H1 (cell line): ENCODE measurements at regions not wholly inside any gene's neighbourhood (a gene's known extent, or its start where the extent isn't known, plus 50 kb on each side); places are given as distances from the start of the nearest gene placed in this dataset.

ENCODE experiments used
- CTCF ChIA-PET: fragments of 300-600 bp; sonication (Branson Sonifier 250); formaldehyde crosslinking; loops from one replicate; lab custom pipeline; 2021; ENCODE audit not compliant: partially characterized antibody; lab: Charles Lee
- POLR2A ChIA-PET: fragments of 300-600 bp; sonication (Branson Sonifier 250); formaldehyde crosslinking; loops from one replicate; lab custom pipeline; 2021; ENCODE audit warnings: inconsistent platforms; ENCODE audit not compliant: partially characterized antibody; lab: Charles Lee
- DNase-seq, 2 experiments: peaks; one replicate each; pipeline versions ENCODE4 v3.0.0 to v3.0.0-alpha.2; 2010 to 2022; ENCODE audit warnings: low spot score in 2 of 2, low read depth in 1 of 2, mixed read lengths in 1 of 2
- FAIRE-seq: peaks from 2 replicates; lab custom pipeline; 2011; peaks lifted over from hg19 to GRCh38; lab: Jason Lieb, UNC
- H2AFZ ChIP-seq: 2 replicates; pipeline ENCODE4 v1.8.1; 2012; ENCODE audit warnings: low read length, inconsistent platforms
- H2AK5ac ChIP-seq: 2 replicates; pipeline ENCODE4 v1.6.1; 2013; ENCODE audit warnings: low read depth, low read length
- H2BK120ac ChIP-seq: replicated peaks from 2 replicates; pipeline ENCODE3; 2013; ENCODE audit warnings: low read depth, low read length, inconsistent platforms
- H2BK12ac ChIP-seq: 2 replicates; pipeline ENCODE4 v1.6.1; 2013; ENCODE audit warnings: low read depth, low read length
- H2BK15ac ChIP-seq: 2 replicates; pipeline ENCODE4 v1.6.1; 2013; ENCODE audit warnings: low read length
- H2BK20ac ChIP-seq: 2 replicates; pipeline ENCODE4 v1.6.1; 2013; ENCODE audit warnings: low read length
- H2BK5ac ChIP-seq: 2 replicates; pipeline ENCODE4 v1.6.1; 2013; ENCODE audit warnings: low read depth, low read length
- H3K14ac ChIP-seq: 2 replicates; pipeline ENCODE4 v1.6.1; 2013; ENCODE audit warnings: inconsistent platforms; ENCODE audit not compliant: insufficient read length
- H3K18ac ChIP-seq: 2 replicates; pipeline ENCODE4 v1.6.1; 2013; ENCODE audit warnings: low read length; ENCODE audit errors: extremely low read depth
- H3K23ac ChIP-seq: 2 replicates; pipeline ENCODE4 v1.6.1; 2013; ENCODE audit warnings: inconsistent platforms; ENCODE audit not compliant: insufficient read length
- H3K23me2 ChIP-seq: 2 replicates; pipeline ENCODE4 v1.6.1; 2013; ENCODE audit warnings: low read depth, low read length
- H3K27ac ChIP-seq: 2 replicates; pipeline ENCODE4 v1.6.1; 2011; ENCODE audit warnings: low read depth, low read length, inconsistent platforms
- H3K27me3 ChIP-seq, 4 experiments: replicated peaks in 1 of 4; 1 replicate in 1 of 4; 2 replicates in 3 of 4; pipeline versions ENCODE4 v1.6.1 to v1.8.1; 2011 to 2013; ENCODE audit warnings: low read length in 3 of 4, mild to moderate bottlenecking in 3 of 4, inconsistent platforms in 2 of 4, mixed read lengths in 2 of 4, moderate library complexity in 1 of 4; ENCODE audit not compliant: control insufficient read depth in 3 of 4, insufficient read depth in 3 of 4; ENCODE audit errors: extremely low read depth in 1 of 4
- H3K36me3 ChIP-seq, 4 experiments: 2 replicates each; pipeline versions ENCODE4 v1.6.1 to v1.8.1; 2011 to 2013; ENCODE audit warnings: mild to moderate bottlenecking in 4 of 4, low read length in 3 of 4, moderate library complexity in 2 of 4, control low read depth in 1 of 4, inconsistent platforms in 1 of 4; ENCODE audit not compliant: insufficient read depth in 4 of 4, control insufficient read depth in 2 of 4
- H3K4ac ChIP-seq: replicated peaks from 2 replicates; pipeline ENCODE3; 2013; ENCODE audit warnings: low read length, low read depth, mixed read lengths, inconsistent platforms; ENCODE audit not compliant: insufficient read length
- H3K4me1 ChIP-seq, 4 experiments: replicated peaks in 1 of 4; 1 replicate in 1 of 4; 2 replicates in 3 of 4; pipeline versions ENCODE4 v1.6.1 to v1.8.1; 2011 to 2013; ENCODE audit warnings: low read length in 3 of 4, inconsistent platforms in 2 of 4, mixed read lengths in 1 of 4; ENCODE audit not compliant: insufficient read depth in 4 of 4, control insufficient read depth in 3 of 4
- H3K4me2 ChIP-seq, 2 experiments: 2 replicates each; pipeline versions ENCODE4 v1.6.1 to v1.8.1; 2011 to 2013; ENCODE audit warnings: low read depth in 2 of 2, low read length in 2 of 2, control low read depth in 1 of 2, inconsistent platforms in 1 of 2, mild to moderate bottlenecking in 1 of 2; ENCODE audit not compliant: insufficient read depth in 1 of 2
- H3K4me3 ChIP-seq, 4 experiments: fragments of 200-600, 300-600 bp in 1 of 4; sonication (generic), shearing (Covaris generic), sonication (Bioruptor Twin) in 1 of 4; 2 replicates each; pipeline versions ENCODE4 v1.5.1 to v1.8.1; 2011 to 2016; ENCODE audit warnings: low read length in 4 of 4, low read depth in 3 of 4, control low read depth in 2 of 4, inconsistent platforms in 2 of 4, mild to moderate bottlenecking in 2 of 4, mixed read lengths in 1 of 4, moderate library complexity in 1 of 4; ENCODE audit not compliant: insufficient read depth in 2 of 4; ENCODE audit errors: extremely low read depth in 1 of 4
- H3K56ac ChIP-seq: replicated peaks from 2 replicates; pipeline ENCODE3; 2013; ENCODE audit warnings: low read depth, mild to moderate bottlenecking, mixed read lengths, low read length, inconsistent platforms; ENCODE audit not compliant: insufficient read length
- H3K79me1 ChIP-seq: 2 replicates; pipeline ENCODE4 v1.6.1; 2013; ENCODE audit warnings: low read depth, low read length, control low read depth
- H3K79me2 ChIP-seq, 2 experiments: 2 replicates each; pipeline versions ENCODE4 v1.6.1 to v1.8.1; 2012 to 2013; ENCODE audit warnings: low read length in 2 of 2, mild to moderate bottlenecking in 2 of 2, inconsistent platforms in 1 of 2; ENCODE audit not compliant: insufficient read depth in 2 of 2, control insufficient read depth in 1 of 2
- H3K9ac ChIP-seq, 4 experiments: replicated peaks in 1 of 4; 1 replicate in 1 of 4; 2 replicates in 3 of 4; pipeline versions ENCODE4 v1.6.1 to v1.8.1; 2011 to 2013; ENCODE audit warnings: low read depth in 3 of 4, low read length in 3 of 4, control low read depth in 2 of 4, mild to moderate bottlenecking in 2 of 4, moderate library complexity in 2 of 4, inconsistent platforms in 1 of 4; ENCODE audit errors: extremely low read depth in 1 of 4
- H3K9me3 ChIP-seq, 2 experiments: 2 replicates each; pipeline versions ENCODE4 v1.6.1 to v1.8.1; 2012 to 2013; ENCODE audit warnings: mild to moderate bottlenecking in 2 of 2, moderate library complexity in 2 of 2, control low read depth in 1 of 2, inconsistent platforms in 1 of 2, low read depth in 1 of 2, low read length in 1 of 2, mixed read lengths in 1 of 2; ENCODE audit not compliant: insufficient read depth in 2 of 2
- H4K20me1 ChIP-seq, 2 experiments: replicated peaks in 1 of 2; 2 replicates each; pipeline versions ENCODE3 to v1.8.1; 2011 to 2013; ENCODE audit warnings: inconsistent platforms in 2 of 2, low read length in 2 of 2, mild to moderate bottlenecking in 1 of 2; ENCODE audit not compliant: insufficient read depth in 2 of 2, control insufficient read depth in 1 of 2
- H4K5ac ChIP-seq: 2 replicates; pipeline ENCODE4 v1.6.1; 2013; ENCODE audit warnings: low read length, low read depth, mixed read lengths, inconsistent platforms; ENCODE audit not compliant: insufficient read length
- H4K8ac ChIP-seq: 2 replicates; pipeline ENCODE4 v1.8.0; 2013; ENCODE audit warnings: mild to moderate bottlenecking, moderate library complexity, low read length, inconsistent platforms; ENCODE audit not compliant: insufficient read depth; ENCODE audit errors: extremely low read depth
- H4K91ac ChIP-seq: replicated peaks from 2 replicates; pipeline ENCODE3; 2013; ENCODE audit warnings: low read length, mixed read lengths, inconsistent platforms; ENCODE audit not compliant: insufficient read length
- BRCA1 ChIP-seq: IDR thresholded peaks from 2 replicates; pipeline ENCODE4 v1.6.1; 2012; ENCODE audit warnings: low read depth, low read length, improper control_type of control experiment
- CBX8 ChIP-seq: fragments of 300-800, 300-1000 bp; sonication (generic); IDR thresholded peaks from 2 replicates; pipeline ENCODE4 v1.7.1; 2016; ENCODE audit warnings: low read depth, low read length, borderline replicate concordance
- CHD2 ChIP-seq: IDR thresholded peaks from 2 replicates; pipeline ENCODE4 v1.6.1; 2012; ENCODE audit warnings: low read length, improper control_type of control experiment
- CTCF ChIP-seq, 3 experiments: IDR thresholded peaks; 1 replicate in 2 of 3; 2 replicates in 1 of 3; pipeline versions ENCODE4 v1.5.1 to v1.6.1; 2011; ENCODE audit warnings: low read length in 3 of 3, mild to moderate bottlenecking in 3 of 3, inconsistent platforms in 2 of 3, low read depth in 1 of 3, moderate library complexity in 1 of 3; ENCODE audit not compliant: insufficient read depth in 1 of 3; ENCODE audit errors: control extremely low read depth in 1 of 3
- HDAC2 ChIP-seq, 2 experiments: fragments of 300-600 bp in 1 of 2; sonication (generic) in 1 of 2; IDR thresholded peaks; 2 replicates each; pipeline ENCODE4 v1.6.1; 2011 to 2012; ENCODE audit warnings: low read depth in 2 of 2, low read length in 2 of 2, mild to moderate bottlenecking in 2 of 2, moderate library complexity in 2 of 2, borderline replicate concordance in 1 of 2, inconsistent platforms in 1 of 2
- JUN ChIP-seq: IDR thresholded peaks from 2 replicates; pipeline ENCODE4 v1.6.1; 2011; ENCODE audit warnings: low read depth, mild to moderate bottlenecking, improper control_type of control experiment, low read length
- NRF1 ChIP-seq: IDR thresholded peaks from 2 replicates; pipeline ENCODE4 v1.6.1; 2011; ENCODE audit warnings: mild to moderate bottlenecking, low read depth, low read length, improper control_type of control experiment
- POLR2AphosphoS5 ChIP-seq: IDR thresholded peaks from 2 replicates; pipeline ENCODE4 v1.6.1; 2011; ENCODE audit warnings: low read depth, low read length
- SIRT6 ChIP-seq: IDR thresholded peaks from one replicate; pipeline ENCODE4 v1.7.1; 2012; ENCODE audit warnings: low read length, inconsistent platforms
- SP1 ChIP-seq: IDR thresholded peaks from 2 replicates; pipeline ENCODE4 v1.6.1; 2011; ENCODE audit warnings: low read depth, low read length
- USF2 ChIP-seq: IDR thresholded peaks from 2 replicates; pipeline ENCODE4 v1.6.1; 2011; ENCODE audit warnings: low read length, improper control_type of control experiment
- ZNF274 ChIP-seq: IDR thresholded peaks from 2 replicates; pipeline ENCODE4 v1.7.0; 2012; ENCODE audit warnings: low read length, borderline replicate concordance; ENCODE audit errors: extremely low read depth
- WGBS, 2 experiments: shearing (Covaris generic) in 1 of 2; methylation state at CpG; one replicate each; pipeline versions ENCODE4 v1.1.6 to v1.1.7; 2013 to 2015; ENCODE audit warnings: low lambda C conversion rate in 2 of 2, mixed read lengths in 2 of 2, inconsistent platforms in 1 of 2, low coverage in 1 of 2, missing lambda C conversion rate in 1 of 2; ENCODE audit not compliant: insufficient replicate concordance in 2 of 2, insufficient coverage in 1 of 2, insufficient read length in 1 of 2; ENCODE audit errors: extremely low coverage in 1 of 2, missing lambda C conversion rate in 1 of 2; 5-methylcytosine and 5-hydroxymethylcytosine counted together

- no peak overlapping the region for H2BK120ac ChIP-seq
- H4K20me1 ChIP-seq: no peaks in the 10 kb centered on the region
- no peak overlapping the region for H2BK12ac ChIP-seq
- H3K79me2 ChIP-seq: no peaks in the 10 kb centered on the region
- no peak overlapping the region for H3K56ac ChIP-seq
- POLR2A ChIA-PET: no interaction called here
- H3K18ac ChIP-seq: no peak overlapping the region
- no peaks in the 10 kb centered on the region for H3K36me3 ChIP-seq
- no peak overlapping the region for H3K23ac ChIP-seq
- H2BK15ac ChIP-seq: no peak overlapping the region
- CTCF ChIA-PET: no interaction called here
- H3K4ac ChIP-seq: no peak overlapping the region
- H2BK20ac ChIP-seq: no peak overlapping the region
- no peak overlapping the region for H4K5ac ChIP-seq
- DNase-seq (no peak), FAIRE-seq (no peak)
- no peak overlapping the region for H3K27ac ChIP-seq
- no peak overlapping the region for H3K4me3 ChIP-seq
- no peak overlapping the region for H4K8ac ChIP-seq
- no peak overlapping the region for H2AK5ac ChIP-seq
- no peaks in the 10 kb centered on the region for H3K9me3 ChIP-seq
- no peak overlapping the region; the same call in 1 of the 2 replicates for H2AFZ ChIP-seq
- no peaks in the 10 kb centered on the region for H3K4me1 ChIP-seq
- H3K23me2 ChIP-seq: no peaks in the 10 kb centered on the region
- H3K9ac ChIP-seq: no peak overlapping the region
- H2BK5ac ChIP-seq: no peak overlapping the region
- H3K14ac ChIP-seq: no peak overlapping the region
- 35% methylated on average over 1 of the region's 1 CpG; no CpG with 5 or more reads in 1 of the 2 experiments for WGBS, 2 experiments
- no peak overlapping the region for H4K91ac ChIP-seq
- H3K27me3 ChIP-seq: no peaks in the 10 kb centered on the region
- no peaks in the 10 kb centered on the region for H3K79me1 ChIP-seq
- H3K4me2 ChIP-seq: no peak overlapping the region
- no peak for TF ChIP-seq USF2
- TF ChIP-seq CBX8: no peak
- no peak for TF ChIP-seq BRCA1
- no peak for TF ChIP-seq POLR2AphosphoS5
- no peak for TF ChIP-seq JUN
- no peak for TF ChIP-seq ZNF274
- no peak for TF ChIP-seq SP1
- no peak for TF ChIP-seq CTCF (IDR thresholded peaks at IDR 0.05; ENCODE audit: control extremely low read depth in 1 of 3, insufficient read depth in 1 of 3, low read depth in 1 of 3, low read length in 3 of 3)
- TF ChIP-seq NRF1: no peak
- TF ChIP-seq CHD2: no peak
- TF ChIP-seq SIRT6: no peak
- no peak for TF ChIP-seq HDAC2 (IDR thresholded peaks at IDR 0.05; ENCODE audit: borderline replicate concordance in 1 of 2, low read depth in 2 of 2, low read length in 2 of 2)
Observed at GRCh38 chr4:177841258-177841657, 399.0 kb upstream of the AGA start.
